Neuronal stem cell (in vitro differentiated cells): ENCODE measurements at regions not wholly inside any gene's neighbourhood (a gene's known extent, or its start where the extent isn't known, plus 50 kb on each side); places are given as distances from the start of the nearest gene placed in this dataset.

Experiments used
- DNase-seq: peaks from one replicate; pipeline ENCODE4 v3.0.0-alpha.2; 2013; ENCODE audit warnings: low spot score
- H2AFZ ChIP-seq: one replicate; pipeline ENCODE4 v1.6.1; 2013; ENCODE audit warnings: mild to moderate bottlenecking, low read length, inconsistent platforms
- H2AK5ac ChIP-seq: 2 replicates; pipeline ENCODE4 v1.6.1; 2013; ENCODE audit warnings: low read depth, mild to moderate bottlenecking, inconsistent platforms, low read length, moderate library complexity, mixed read lengths
- H2BK120ac ChIP-seq: 2 replicates; pipeline ENCODE4 v1.6.1; 2013; ENCODE audit warnings: low read depth, mild to moderate bottlenecking, inconsistent platforms, low read length, moderate library complexity, mixed read lengths
- H2BK12ac ChIP-seq: one replicate; pipeline ENCODE4 v1.6.1; 2013; ENCODE audit warnings: low read length, inconsistent platforms
- H2BK15ac ChIP-seq: 2 replicates; pipeline ENCODE4 v1.6.1; 2013; ENCODE audit warnings: mild to moderate bottlenecking, low read length, inconsistent platforms, mixed read lengths
- H2BK5ac ChIP-seq: one replicate; pipeline ENCODE4 v1.6.1; 2013; ENCODE audit warnings: inconsistent platforms, mild to moderate bottlenecking, low read length, moderate library complexity
- H3K14ac ChIP-seq: one replicate; pipeline ENCODE4 v1.6.1; 2013; ENCODE audit warnings: low read length, inconsistent platforms
- H3K18ac ChIP-seq: 2 replicates; pipeline ENCODE4 v1.6.1; 2013; ENCODE audit warnings: low read length, inconsistent platforms
- H3K23ac ChIP-seq: 2 replicates; pipeline ENCODE4 v1.6.1; 2013; ENCODE audit warnings: low read depth, mild to moderate bottlenecking, mixed read lengths, low read length, inconsistent platforms; ENCODE audit not compliant: poor library complexity
- H3K27ac ChIP-seq: replicated peaks from 3 replicates; pipeline ENCODE4 v1.5.1; 2013; ENCODE audit warnings: low read length, inconsistent platforms
- H3K27me3 ChIP-seq, 3 experiments: 2 replicates each; pipeline ENCODE4 v1.6.1; 2013; ENCODE audit warnings: low read length in 3 of 3, mild to moderate bottlenecking in 2 of 3, inconsistent platforms in 1 of 3, low read depth in 1 of 3, mixed read lengths in 1 of 3, moderate library complexity in 1 of 3; ENCODE audit not compliant: control insufficient read depth in 3 of 3, insufficient read depth in 3 of 3
- H3K36me3 ChIP-seq, 2 donors: replicated peaks in 1 of 2; 2 replicates each; pipeline ENCODE4 v1.6.1; 2013; ENCODE audit warnings: low read length in 2 of 2; ENCODE audit not compliant: control insufficient read depth in 2 of 2, insufficient read depth in 2 of 2
- H3K4ac ChIP-seq: 2 replicates; pipeline ENCODE4 v1.6.1; 2013; ENCODE audit warnings: inconsistent platforms, mild to moderate bottlenecking, low read length, moderate library complexity
- H3K4me1 ChIP-seq, 2 donors: 1 replicate in 1 of 2; 2 replicates in 1 of 2; pipeline ENCODE4 v1.6.1; 2013; ENCODE audit warnings: low read length in 2 of 2, low read depth in 1 of 2; ENCODE audit not compliant: control insufficient read depth in 2 of 2, insufficient read depth in 1 of 2
- H3K4me2 ChIP-seq: one replicate; pipeline ENCODE4 v1.6.1; 2013; ENCODE audit warnings: mild to moderate bottlenecking, low read length, inconsistent platforms; ENCODE audit not compliant: insufficient read depth, poor library complexity, severe bottlenecking
- H3K4me3 ChIP-seq, 2 donors: 2 replicates each; pipeline ENCODE4 v1.5.1; 2013; ENCODE audit warnings: low read length in 2 of 2, mild to moderate bottlenecking in 2 of 2, inconsistent platforms in 1 of 2, moderate library complexity in 1 of 2
- H3K79me1 ChIP-seq: one replicate; pipeline ENCODE4 v1.6.1; 2013; ENCODE audit warnings: low read depth, mild to moderate bottlenecking, inconsistent platforms, low read length, moderate library complexity
- H3K9ac ChIP-seq: one replicate; pipeline ENCODE4 v1.6.1; 2013; ENCODE audit warnings: mild to moderate bottlenecking, low read depth, low read length, inconsistent platforms; ENCODE audit not compliant: poor library complexity
- H3K9me3 ChIP-seq, 2 donors: replicated peaks in 1 of 2; 2 replicates each; pipeline versions ENCODE3 to v1.6.1; 2013; ENCODE audit warnings: low read length in 2 of 2, mild to moderate bottlenecking in 2 of 2, inconsistent platforms in 1 of 2, low read depth in 1 of 2, mixed read lengths in 1 of 2, moderate library complexity in 1 of 2; ENCODE audit not compliant: control insufficient read depth in 2 of 2, insufficient read depth in 1 of 2
- H4K8ac ChIP-seq: one replicate; pipeline ENCODE4 v1.6.1; 2013; ENCODE audit warnings: low read depth, mild to moderate bottlenecking, inconsistent platforms, low read length, moderate library complexity
- H4K91ac ChIP-seq: one replicate; pipeline ENCODE4 v1.6.1; 2013; ENCODE audit warnings: low read length, low read depth, mild to moderate bottlenecking, inconsistent platforms; ENCODE audit not compliant: poor library complexity
- WGBS, 2 donors: extraction: QIAGEN DNeasy Blood & Tissue Kit; methylation state at CpG; one replicate each; pipeline ENCODE4 v1.1.7; 2013; ENCODE audit warnings: missing lambda C conversion rate in 2 of 2, mixed read lengths in 1 of 2; ENCODE audit not compliant: insufficient read length in 2 of 2, insufficient replicate concordance in 1 of 2; ENCODE audit errors: extremely low coverage in 2 of 2; 5-methylcytosine and 5-hydroxymethylcytosine counted together

DNA sequence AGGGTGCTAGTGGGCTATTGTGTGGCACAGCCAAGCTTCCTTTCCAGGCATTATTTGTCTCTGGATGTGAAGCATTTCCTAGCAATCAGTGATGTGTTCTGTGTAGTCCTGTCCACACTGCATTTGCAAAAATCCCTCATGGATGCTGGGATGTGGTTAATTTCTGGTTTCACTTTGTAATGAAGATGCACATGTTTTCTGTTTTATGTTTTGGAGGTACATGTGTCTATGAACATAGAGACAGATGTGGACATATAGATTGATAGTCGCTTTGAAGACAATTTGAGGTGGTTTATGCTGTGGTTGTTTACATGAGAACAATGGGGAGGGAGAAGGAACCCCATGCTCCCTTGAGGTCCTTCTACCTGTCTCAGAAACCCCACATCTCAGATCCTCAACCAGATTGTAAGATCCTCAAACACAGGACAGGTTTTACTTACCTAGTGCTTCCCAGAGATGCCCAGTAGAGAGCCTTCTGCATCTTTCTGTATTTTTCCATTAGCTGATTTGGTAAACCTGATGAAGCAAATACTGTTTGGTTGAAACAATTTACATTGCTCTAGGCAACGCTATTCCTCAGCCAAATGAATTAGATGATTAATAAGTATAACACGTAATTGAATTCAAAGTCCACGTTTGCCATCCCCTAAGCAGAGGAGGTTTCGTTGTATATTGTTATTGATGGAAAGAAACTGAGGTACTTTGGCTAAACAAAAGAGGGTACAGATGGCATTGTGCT lies 204.4 kb downstream of the SPP2 start:
- H3K9me3 ChIP-seq: peaks cover 0 to 2% of the 10 kb centered on the region in 2 donors
- H2BK15ac ChIP-seq: no peak overlapping the region
- no peak overlapping the region for H4K8ac ChIP-seq
- no peak overlapping the region for H3K4ac ChIP-seq
- no peak overlapping the region for H2AK5ac ChIP-seq
- no peak overlapping the region for H2BK5ac ChIP-seq
- H3K4me3 ChIP-seq: no peak overlapping the region
- DNase-seq: no peak
- no peak overlapping the region for H3K18ac ChIP-seq
- H3K36me3 ChIP-seq: no peaks in the 10 kb centered on the region
- no peaks in the 10 kb centered on the region for H3K27me3 ChIP-seq
- no CpG with 5 or more reads among the region's 5 CpGs for WGBS, 2 donors
- H4K91ac ChIP-seq: no peak overlapping the region
- H2AFZ ChIP-seq: no peak overlapping the region
- H3K79me1 ChIP-seq: no peaks in the 10 kb centered on the region
- no peak overlapping the region for H3K9ac ChIP-seq
- no peak overlapping the region for H3K14ac ChIP-seq
- H2BK120ac ChIP-seq: no peak overlapping the region
- no peak overlapping the region for H3K4me2 ChIP-seq
- peaks cover under 1 to 4% of the 10 kb centered on the region in 2 donors for H3K4me1 ChIP-seq
- H3K23ac ChIP-seq: no peak overlapping the region
- H3K27ac ChIP-seq: no peak overlapping the region
- no peak overlapping the region for H2BK12ac ChIP-seq

DNA sequence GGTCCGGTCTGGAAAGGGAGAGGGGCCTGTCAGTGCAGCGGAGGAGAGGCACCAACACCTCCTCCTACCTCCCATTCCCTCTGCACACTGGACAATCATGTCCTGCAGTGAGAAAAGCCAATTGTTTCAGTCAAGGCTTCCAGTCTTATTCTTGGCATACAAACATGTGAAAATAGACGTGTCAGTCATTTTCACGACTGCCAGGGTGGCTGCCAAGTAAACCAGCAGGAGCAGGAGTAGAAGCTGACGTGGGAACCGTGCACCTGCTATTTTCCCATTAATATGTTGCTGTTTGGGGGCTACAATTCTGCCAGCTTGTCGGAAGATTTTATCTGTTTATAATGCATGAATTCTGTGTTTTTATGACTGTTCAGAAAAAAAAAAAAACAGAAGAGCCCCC lies 202.3 kb downstream of the SPP2 start:
- H4K8ac ChIP-seq: no peak overlapping the region
- H3K9me3 ChIP-seq: peaks cover 0 to 3% of the 10 kb centered on the region in 2 donors
- H2BK15ac ChIP-seq: no peak overlapping the region
- H3K4ac ChIP-seq: no peak overlapping the region
- H4K91ac ChIP-seq: no peak overlapping the region
- no peak overlapping the region for H2BK5ac ChIP-seq
- H2AFZ ChIP-seq: no peak overlapping the region
- H3K23ac ChIP-seq: no peak overlapping the region
- H2AK5ac ChIP-seq: no peak overlapping the region
- no peak for DNase-seq
- no peaks in the 10 kb centered on the region for H3K36me3 ChIP-seq
- H3K14ac ChIP-seq: no peak overlapping the region
- H3K27ac ChIP-seq: no peak overlapping the region
- H3K18ac ChIP-seq: no peak overlapping the region
- no peak overlapping the region for H2BK120ac ChIP-seq
- H3K27me3 ChIP-seq: no peaks in the 10 kb centered on the region
- H3K9ac ChIP-seq: no peak overlapping the region
- H3K4me3 ChIP-seq: no peak overlapping the region
- WGBS, 2 donors: no CpG with 5 or more reads among the region's 7 CpGs
- peaks cover 2% of the 10 kb centered on the region in 2 donors for H3K4me1 ChIP-seq
- no peak overlapping the region for H2BK12ac ChIP-seq
- no peak overlapping the region for H3K4me2 ChIP-seq
- H3K79me1 ChIP-seq: no peaks in the 10 kb centered on the region

DNA sequence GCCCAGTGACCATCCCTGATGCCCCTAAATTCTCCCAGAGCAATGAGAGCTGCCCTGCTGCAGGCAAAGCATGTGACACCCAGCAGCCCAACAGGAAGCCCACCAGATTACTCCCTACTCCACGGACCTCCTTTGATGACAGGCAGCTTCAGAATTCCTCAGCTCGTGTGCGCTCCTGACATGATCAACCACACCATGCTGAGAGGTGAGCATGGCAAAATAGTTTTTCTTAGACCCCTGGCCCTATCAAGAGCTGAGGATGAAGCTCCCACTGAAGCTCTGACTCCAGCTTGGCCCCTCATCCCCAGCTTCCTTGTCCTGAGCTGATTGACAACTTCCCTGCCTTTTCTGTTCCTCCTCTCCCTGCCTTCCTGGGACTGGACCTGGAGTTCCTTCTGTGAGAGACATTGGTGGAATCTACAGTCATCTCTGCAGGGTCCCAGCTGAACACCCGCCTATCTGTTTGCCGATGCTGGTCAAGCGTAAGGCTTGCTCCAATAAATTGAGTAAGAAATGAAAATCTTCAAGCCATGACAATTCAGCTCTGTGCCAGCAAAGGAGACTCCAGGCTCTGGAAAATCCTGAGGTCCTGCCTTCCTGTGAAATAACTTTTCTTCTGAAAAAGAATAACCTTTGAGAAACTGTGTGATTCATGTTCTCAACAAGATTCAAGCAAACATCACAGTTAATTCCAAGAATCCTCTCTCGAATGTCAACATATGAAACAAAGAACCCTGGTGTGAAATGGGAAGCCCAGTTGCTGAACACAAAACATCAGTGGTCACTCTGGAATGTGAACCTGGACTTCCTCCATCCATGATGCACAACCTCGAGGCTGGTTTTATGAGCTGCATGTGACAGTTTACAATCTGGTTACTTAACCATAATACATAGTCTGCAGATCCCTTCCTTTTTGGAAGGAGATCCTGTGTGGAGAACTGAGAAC lies 201.1 kb downstream of the SPP2 start:
- peaks cover 0 to 6% of the 10 kb centered on the region in 2 donors for H3K9me3 ChIP-seq
- no peak overlapping the region for H2AFZ ChIP-seq
- H3K4me3 ChIP-seq: no peak overlapping the region
- H2BK120ac ChIP-seq: no peak overlapping the region
- no peak overlapping the region for H3K4me2 ChIP-seq
- DNase-seq: no peak
- no peak overlapping the region for H2AK5ac ChIP-seq
- no CpG with 5 or more reads among the region's 8 CpGs for WGBS, 2 donors
- H3K27me3 ChIP-seq: no peaks in the 10 kb centered on the region
- no peak overlapping the region for H3K18ac ChIP-seq
- H3K79me1 ChIP-seq: no peaks in the 10 kb centered on the region
- H3K36me3 ChIP-seq: no peaks in the 10 kb centered on the region
- no peak overlapping the region for H3K9ac ChIP-seq
- H3K27ac ChIP-seq: no peak overlapping the region
- H3K4me1 ChIP-seq: peaks cover 2% of the 10 kb centered on the region in 2 donors
- H3K14ac ChIP-seq: no peak overlapping the region
- no peak overlapping the region for H2BK5ac ChIP-seq
- no peak overlapping the region for H2BK15ac ChIP-seq
- H3K4ac ChIP-seq: no peak overlapping the region
- no peak overlapping the region for H2BK12ac ChIP-seq
- no peak overlapping the region for H4K8ac ChIP-seq
- H4K91ac ChIP-seq: no peak overlapping the region
- H3K23ac ChIP-seq: no peak overlapping the region

DNA sequence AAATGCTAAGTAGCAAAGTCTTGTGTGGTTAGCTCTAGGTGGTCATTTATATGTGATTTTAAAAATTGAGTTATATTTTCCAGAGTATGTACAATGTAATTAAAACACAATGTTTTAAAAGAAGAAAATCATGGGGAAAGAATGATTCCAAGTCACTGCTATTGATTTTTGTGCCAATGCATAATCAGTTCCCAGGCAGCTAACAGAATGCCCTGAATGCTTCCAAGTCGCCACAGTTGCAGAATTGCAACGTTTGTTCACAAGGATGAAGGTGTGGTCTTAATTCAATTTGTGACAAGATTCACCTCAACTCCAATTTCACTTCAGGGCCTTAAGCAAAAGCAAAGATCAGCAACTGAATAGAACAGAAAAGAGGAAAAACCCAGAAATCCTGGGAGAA lies 200.4 kb downstream of the SPP2 start:
- no peak overlapping the region for H4K8ac ChIP-seq
- no peak overlapping the region for H3K9ac ChIP-seq
- peaks cover 0 to 4% of the 10 kb centered on the region in 2 donors for H3K9me3 ChIP-seq
- no peak overlapping the region for H2AK5ac ChIP-seq
- H3K27me3 ChIP-seq: no peaks in the 10 kb centered on the region
- H2BK12ac ChIP-seq: no peak overlapping the region
- H2BK15ac ChIP-seq: no peak overlapping the region
- H3K23ac ChIP-seq: no peak overlapping the region
- H3K4ac ChIP-seq: no peak overlapping the region
- H4K91ac ChIP-seq: no peak overlapping the region
- H3K27ac ChIP-seq: no peak overlapping the region
- no peak overlapping the region for H2BK5ac ChIP-seq
- no peak overlapping the region for H2AFZ ChIP-seq
- no peaks in the 10 kb centered on the region for H3K79me1 ChIP-seq
- no peak overlapping the region for H2BK120ac ChIP-seq
- no peak overlapping the region for H3K14ac ChIP-seq
- no peak overlapping the region for H3K4me3 ChIP-seq
- DNase-seq: no peak
- WGBS, 2 donors: no CpG with 5 or more reads among the region's 2 CpGs
- H3K4me1 ChIP-seq: peaks cover 2% of the 10 kb centered on the region in 2 donors
- H3K4me2 ChIP-seq: no peak overlapping the region
- no peak overlapping the region for H3K18ac ChIP-seq
- no peaks in the 10 kb centered on the region for H3K36me3 ChIP-seq
